ENCODE measurements at regions not wholly inside any gene's neighbourhood (a gene's known extent, or its start where the extent isn't known, plus 50 kb on each side); places are given as distances from the start of the nearest gene placed in this dataset.

- ATAC-seq (no peak), DNase-seq (ENCODE audit: low spot score) (no peak)
- Mint-ChIP-seq H3K4me3 (no peak overlapping the region), H3K4me1 (peaks cover 6% of the 10 kb centered on the region; the same call in 2 of the 3 replicates), H3K36me3 (ENCODE audit: low read depth) (peaks cover 3% of the 10 kb centered on the region; the same call in 1 of the 3 replicates), H3K27ac (no peak overlapping the region), H3K9me3 (no peaks in the 10 kb centered on the region; the same call in 2 of the 3 replicates), H3K27me3 (ENCODE audit: insufficient read depth, low read depth, poor library complexity) (peaks cover 2% of the 10 kb centered on the region)
- 0 out of 2 replicates have a peak, but pooled peaks cover 3% of the 10 kb centered on the region for H3K9me2 ChIP-seq (ENCODE audit: insufficient read depth)
- no peak overlapping the region for H3K4me3 ChIP-seq
- no peak overlapping the region for H2AFZ ChIP-seq
- no peaks in the 10 kb centered on the region for H3K4me1 ChIP-seq (ENCODE audit: insufficient read depth)
- no peaks in the 10 kb centered on the region for H3K36me3 ChIP-seq (ENCODE audit: insufficient read depth)
- no peaks in the 10 kb centered on the region for H3K27me3 ChIP-seq (ENCODE audit: insufficient read depth)
- no peak overlapping the region for H3K27ac ChIP-seq (ENCODE audit: low read depth)
- TF ChIP-seq ETS1 (IDR thresholded peaks at IDR 0.05) (no peak), POLR2AphosphoS5 (IDR thresholded peaks at IDR 0.05; ENCODE audit: low read depth) (no peak), EZH2 (IDR thresholded peaks at IDR 0.05; ENCODE audit: low read depth, unreplicated experiment) (no peak), NANOG (IDR thresholded peaks at IDR 0.05; ENCODE audit: borderline replicate concordance) (no peak), EZH2phosphoT487 (IDR thresholded peaks at IDR 0.05; ENCODE audit: unreplicated experiment) (no peak), STAT1 (IDR thresholded peaks at IDR 0.05; ENCODE audit: unreplicated experiment) (no peak), ZNF114 (CRISPR knock-in tag; IDR thresholded peaks at IDR 0.05) (no peak)
- H4K20me1 ChIP-seq (replicated peaks; ENCODE audit: insufficient read depth) = no peaks in the 10 kb centered on the region
- H3K79me2 ChIP-seq (replicated peaks; ENCODE audit: insufficient read depth) = no peaks in the 10 kb centered on the region
- H3K4me2 ChIP-seq = no peak overlapping the region
- H3F3A ChIP-seq (replicated peaks; ENCODE audit: low read depth) = no peaks in the 10 kb centered on the region
Measured at GRCh38 chr9:107759009-107759822, 269.6 kb upstream of the KLF4 start.

GRCh38 chr9:107756091-107756490 lies 266.5 kb upstream of the KLF4 start:
- H3K4me2 ChIP-seq = no peak overlapping the region
- Mint-ChIP-seq H3K9me3 (no peaks in the 10 kb centered on the region), H3K36me3 (ENCODE audit: low read depth) (no peaks in the 10 kb centered on the region), H3K27me3 (ENCODE audit: insufficient read depth, low read depth, poor library complexity) (peaks cover 2% of the 10 kb centered on the region), H3K4me1 (peaks cover 12% of the 10 kb centered on the region), H3K4me3 (no peak overlapping the region), H3K27ac (no peak overlapping the region)
- H2AFZ ChIP-seq = no peak overlapping the region
- no peak overlapping the region for H3K4me3 ChIP-seq
- no peaks in the 10 kb centered on the region for H3F3A ChIP-seq (replicated peaks; ENCODE audit: low read depth)
- H3K4me1 ChIP-seq (ENCODE audit: insufficient read depth) = peaks cover 11% of the 10 kb centered on the region; the same call in 1 of the 2 replicates
- ATAC-seq (no peak), DNase-seq (ENCODE audit: low spot score) (no peak)
- H3K36me3 ChIP-seq (ENCODE audit: insufficient read depth) = no peaks in the 10 kb centered on the region
- H4K20me1 ChIP-seq (replicated peaks; ENCODE audit: insufficient read depth) = no peaks in the 10 kb centered on the region
- no peaks in the 10 kb centered on the region for H3K79me2 ChIP-seq (replicated peaks; ENCODE audit: insufficient read depth)
- 0 out of 2 replicates have a peak, but pooled peaks cover 3% of the 10 kb centered on the region for H3K9me2 ChIP-seq (ENCODE audit: insufficient read depth)
- no peak overlapping the region for H3K27ac ChIP-seq (ENCODE audit: low read depth)
- H3K27me3 ChIP-seq (ENCODE audit: insufficient read depth) = no peaks in the 10 kb centered on the region
- no peak for TF ChIP-seq REST (IDR thresholded peaks at IDR 0.05; ENCODE audit: unreplicated experiment)
- TF ChIP-seq STAT1 (IDR thresholded peaks at IDR 0.05; ENCODE audit: unreplicated experiment) = no peak
- TF ChIP-seq JUNB (IDR thresholded peaks at IDR 0.05; ENCODE audit: unreplicated experiment) = no peak
- TF ChIP-seq ZNF331 (CRISPR knock-in tag; IDR thresholded peaks at IDR 0.05; ENCODE audit: low read depth) = no peak
- no peak for TF ChIP-seq CTCF (conservative IDR thresholded peaks at IDR 0.05; ENCODE audit: low read depth in 2 of 2)
- no peak for TF ChIP-seq ZNF114 (CRISPR knock-in tag; IDR thresholded peaks at IDR 0.05)
- TF ChIP-seq EZH2phosphoT487 (IDR thresholded peaks at IDR 0.05; ENCODE audit: unreplicated experiment) = no peak
- no peak for TF ChIP-seq NANOG (IDR thresholded peaks at IDR 0.05; ENCODE audit: borderline replicate concordance)
- TF ChIP-seq ETS1 (IDR thresholded peaks at IDR 0.05) = no peak
- no peak for TF ChIP-seq EZH2 (IDR thresholded peaks at IDR 0.05; ENCODE audit: low read depth, unreplicated experiment)

Data from GM23338 (cell line).